ENCODE measurements at regions not wholly inside any gene's neighbourhood (a gene's known extent, or its start where the extent isn't known, plus 50 kb on each side); places are given as distances from the start of the nearest gene placed in this dataset.
A peak's percentile ranks its signal among the peaks of the same experiment; 100 is the strongest.

DNA sequence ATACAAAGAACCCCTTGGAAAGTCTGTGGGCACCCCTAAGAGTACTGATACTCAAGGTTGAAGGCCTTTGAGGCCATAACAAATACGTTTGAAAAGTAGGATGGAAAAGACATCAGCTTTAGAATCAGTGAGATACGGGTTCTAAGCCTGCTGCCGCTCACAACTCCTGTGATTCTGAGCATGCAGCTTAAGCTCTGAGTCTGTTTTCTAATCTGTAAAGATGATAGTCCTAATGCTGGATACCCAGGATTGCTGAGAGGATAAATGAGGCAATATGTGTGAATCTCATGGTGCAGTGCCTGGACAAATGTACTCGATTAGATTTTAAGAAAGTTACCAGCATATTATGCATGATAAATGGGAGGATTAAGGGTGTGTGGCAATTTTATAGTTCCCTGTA is 321.0 kb upstream of the HSF2 start:
- DNase-seq (ENCODE audit: missing footprints) = no peak
- no peak for ATAC-seq
- intact Hi-C loops (cut with DNase I) = no loop called here

DNA sequence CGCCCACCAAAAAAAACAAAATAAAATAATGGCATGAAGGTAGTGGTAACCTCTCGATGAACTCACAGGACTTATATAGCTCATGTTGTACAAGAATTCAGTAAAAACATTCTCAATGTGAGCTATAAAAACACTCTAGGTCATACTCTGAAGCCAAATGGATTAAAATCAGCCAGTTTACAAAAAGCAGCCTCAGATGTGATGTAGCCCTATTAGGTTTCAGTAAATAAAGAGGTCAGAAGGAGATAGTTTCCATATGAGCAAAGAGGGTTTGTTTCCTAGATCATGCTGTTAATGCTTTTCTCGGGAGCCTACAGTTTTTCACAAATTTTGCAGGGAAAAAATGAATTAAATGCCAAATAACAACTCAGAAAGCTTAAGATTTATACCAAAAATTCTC is 319.5 kb upstream of the HSF2 start:
- intact Hi-C loops (cut with DNase I) = no loop called here
- ATAC-seq = no peak
- no peak for DNase-seq (ENCODE audit: missing footprints)

- intact Hi-C loops (cut with DNase I) = no loop called here
- no peak for DNase-seq (ENCODE audit: missing footprints)
- no peak for ATAC-seq
Measured at GRCh38 chr6:122081921-122082320, 317.5 kb upstream of the HSF2 start.

GRCh38 chr6:122082370-122082769 is 317.1 kb upstream of the HSF2 start:
- DNase-seq (ENCODE audit: missing footprints) = no peak
- ATAC-seq = no peak
- intact Hi-C loops (cut with DNase I) = no loop called here

DNA sequence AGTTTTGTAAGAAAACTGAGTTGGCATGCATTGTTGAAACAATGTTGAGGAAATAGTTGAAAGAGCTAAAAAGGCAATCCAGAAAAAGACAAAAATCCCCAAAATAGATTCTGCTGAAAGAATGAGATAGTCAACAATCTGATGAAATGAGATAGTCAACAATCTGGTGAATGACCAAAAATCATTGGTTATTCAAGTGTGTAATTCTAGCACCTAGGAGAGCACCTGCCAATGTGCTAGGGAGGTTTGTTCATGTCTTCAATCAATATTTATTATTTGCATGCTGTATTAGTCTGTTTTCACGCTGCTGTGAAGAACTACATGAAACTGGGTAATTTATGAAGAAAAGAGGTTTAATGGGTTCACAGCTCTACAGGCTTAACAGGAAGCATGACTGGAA is 307.1 kb upstream of the HSF2 start:
- no peak for DNase-seq (ENCODE audit: missing footprints)
- intact Hi-C loops (cut with DNase I) = no loop called here
- ATAC-seq = no peak

DNA sequence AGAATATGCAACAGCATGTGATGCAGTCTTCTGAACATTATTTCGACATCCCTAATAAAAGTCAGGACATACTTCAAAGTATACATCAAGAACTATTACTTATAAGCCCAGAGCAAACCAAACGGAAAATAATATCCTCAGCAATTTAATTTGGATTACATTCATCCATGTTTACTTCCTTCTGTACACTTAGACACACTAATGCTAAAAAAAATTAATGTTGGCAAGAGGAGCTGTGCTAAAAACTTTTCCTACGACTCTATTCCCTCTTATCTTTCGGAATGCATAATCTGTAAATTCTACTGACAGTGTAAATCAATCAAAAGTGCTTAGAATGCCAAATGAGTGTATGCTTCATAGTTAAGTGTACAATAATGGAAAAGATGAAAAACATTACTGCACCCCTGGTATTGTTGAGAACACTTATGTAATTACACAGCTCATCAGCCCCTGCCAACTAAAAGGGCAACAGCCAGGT is 301.2 kb upstream of the HSF2 start:
- ATAC-seq (no peak), DNase-seq (ENCODE audit: missing footprints) (no peak)
- intact Hi-C loops (cut with DNase I) = no loop called here

GRCh38 chr6:122102026-122102425 is 297.4 kb upstream of the HSF2 start:
- intact Hi-C loops (cut with DNase I) = no loop called here
- no peak for ATAC-seq
- no peak for DNase-seq (ENCODE audit: missing footprints)

DNA sequence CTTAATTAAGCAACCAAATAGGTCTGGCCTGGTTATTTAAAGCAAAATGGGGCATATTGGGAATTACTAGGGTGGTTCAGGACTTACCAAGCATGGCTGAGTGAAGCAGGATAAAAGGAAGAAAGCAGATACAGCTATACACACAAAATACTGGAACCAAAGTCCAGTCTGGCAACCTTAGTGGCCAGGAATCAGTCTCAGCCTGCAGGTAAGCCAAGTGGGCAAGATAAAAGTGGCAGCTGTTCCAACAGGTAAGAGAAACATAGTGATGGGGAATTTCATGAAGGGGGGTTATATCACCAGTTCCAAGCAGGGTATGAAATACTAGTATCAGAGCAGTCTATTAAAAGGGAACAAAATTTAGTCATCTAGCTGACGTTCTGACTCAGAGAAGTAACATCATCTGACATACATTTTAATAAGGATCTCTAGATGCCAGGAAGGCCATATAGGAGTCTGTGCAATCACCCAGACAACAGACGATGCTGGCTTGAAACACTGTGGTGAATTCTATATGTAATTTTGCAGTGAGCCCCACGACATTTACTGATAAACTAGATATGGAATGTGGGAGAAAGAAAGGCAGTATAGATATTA is 292.1 kb upstream of the HSF2 start:
- DNase-seq (ENCODE audit: missing footprints) = no peak
- intact Hi-C loops (cut with DNase I) = no loop called here
- no peak for ATAC-seq

GRCh38 chr6:122109075-122109474 is 290.4 kb upstream of the HSF2 start:
- intact Hi-C loops (cut with DNase I) = no loop called here
- peak; percentile 46 for ATAC-seq
- DNase-seq (ENCODE audit: missing footprints) = no peak

- no peak for ATAC-seq
- DNase-seq (ENCODE audit: missing footprints) = no peak
- intact Hi-C loops (cut with DNase I) = loop anchor here (5.0 kb wide), 1 partner anchor 42 kb away; no protein-coding TSS in a partner anchor
Measured at GRCh38 chr6:122114717-122115116, 284.7 kb upstream of the HSF2 start.

DNA sequence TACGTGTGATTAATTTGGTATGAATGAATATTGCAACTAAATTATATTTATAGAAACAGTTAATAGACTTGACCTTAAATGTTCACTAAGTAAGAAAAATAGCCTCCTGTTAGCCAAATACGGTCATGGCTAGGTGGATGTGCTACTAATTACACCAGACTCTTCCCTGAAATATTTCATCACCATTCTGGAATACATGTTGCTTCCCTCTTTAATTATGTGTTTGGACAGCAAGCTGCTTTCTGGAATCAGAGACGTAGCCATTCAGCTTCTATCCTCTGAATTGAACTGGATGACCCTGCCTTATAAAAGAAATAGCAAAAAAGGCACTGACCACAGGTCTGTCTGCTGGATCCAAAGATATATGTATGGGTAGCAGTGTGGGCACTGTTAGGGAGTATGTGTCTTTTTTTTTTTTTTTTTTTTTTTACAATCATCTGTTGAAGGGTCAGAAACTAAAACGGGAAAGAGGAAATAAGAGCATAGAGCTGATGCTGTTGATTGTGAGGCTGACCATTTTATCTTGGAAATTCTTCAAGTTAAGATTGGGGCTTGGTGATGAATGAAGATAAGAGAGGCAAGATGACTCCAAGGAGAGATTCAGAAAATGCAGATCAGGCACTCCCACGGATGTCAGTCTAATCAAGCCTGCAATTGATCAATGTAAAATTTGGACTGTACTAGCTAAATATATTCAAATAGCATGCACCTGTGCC is 283.2 kb upstream of the HSF2 start:
- ATAC-seq (peak; percentile 14), DNase-seq (ENCODE audit: missing footprints) (no peak)
- intact Hi-C loops (cut with DNase I) = no loop called here

- DNase-seq (ENCODE audit: missing footprints) (no peak), ATAC-seq (peak; percentile 81)
- intact Hi-C loops (cut with DNase I) = no loop called here
Measured at GRCh38 chr6:122116835-122117627, 282.4 kb upstream of the HSF2 start.

DNA sequence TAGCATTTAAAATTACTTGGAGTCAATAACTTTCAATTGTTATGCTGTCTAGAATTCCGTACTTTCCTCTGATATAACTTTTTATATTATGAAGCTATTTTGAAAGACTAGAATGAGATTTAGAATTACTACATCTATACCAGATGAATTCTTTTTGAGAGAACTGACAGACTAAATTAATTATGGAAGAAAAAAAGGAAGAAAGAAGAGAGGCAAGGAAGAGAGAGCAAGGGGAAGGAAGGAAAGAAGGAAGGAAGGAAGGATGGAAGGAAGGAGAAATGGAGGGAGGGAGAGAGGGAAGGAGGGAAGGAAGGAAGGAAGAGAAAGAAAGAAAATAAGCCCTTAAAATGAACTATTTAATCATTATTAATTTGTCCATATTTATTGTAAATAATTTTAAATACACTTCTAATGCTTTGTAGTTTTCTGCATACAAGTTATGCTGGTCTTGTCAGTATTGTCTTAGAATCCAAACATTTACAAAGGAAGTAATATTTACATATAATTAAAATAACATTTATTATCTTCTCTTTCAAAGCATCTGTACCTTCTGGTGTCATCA is 280.4 kb upstream of the HSF2 start:
- ATAC-seq (no peak), DNase-seq (ENCODE audit: missing footprints) (no peak)
- intact Hi-C loops (cut with DNase I) = no loop called here

DNA sequence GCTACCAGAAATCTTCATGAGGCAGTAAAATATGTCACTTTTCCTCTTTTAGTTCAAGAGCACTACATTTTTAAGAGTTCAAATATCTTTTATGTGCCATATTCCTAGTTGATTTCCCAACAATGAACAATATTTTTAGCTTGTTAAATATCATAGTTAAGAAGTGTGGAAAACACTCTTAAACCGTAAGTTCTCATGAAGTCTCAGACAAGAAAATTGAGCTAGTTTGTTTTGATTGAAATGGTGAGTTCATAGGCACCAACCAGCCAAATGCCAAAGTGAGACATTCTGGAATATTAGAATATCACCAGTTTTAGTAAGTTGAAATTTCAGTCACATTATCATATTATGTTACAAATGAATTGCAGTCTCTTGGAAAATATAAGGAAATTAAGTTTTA is 277.2 kb upstream of the HSF2 start:
- ATAC-seq = no peak
- intact Hi-C loops (cut with DNase I) = loop anchor here (10.0 kb wide), 1 partner anchor 87 kb away; no protein-coding TSS in a partner anchor
- no peak for DNase-seq (ENCODE audit: missing footprints)

- no peak for ATAC-seq
- no peak for DNase-seq (ENCODE audit: missing footprints)
- intact Hi-C loops (cut with DNase I) = loop anchor here (10.0 kb wide), 1 partner anchor 88 kb away; no protein-coding TSS in a partner anchor
Measured at GRCh38 chr6:122122686-122123085, 276.8 kb upstream of the HSF2 start.

- no peak for ATAC-seq
- intact Hi-C loops (cut with DNase I) = loop anchor here (5.0 to 10.0 kb wide), 6 partner anchors 52 to 1512 kb away; partner anchors contain the start of gene TRDN
- no peak for DNase-seq (ENCODE audit: missing footprints)
Measured at GRCh38 chr6:122124908-122125307, 274.5 kb upstream of the HSF2 start.

DNA sequence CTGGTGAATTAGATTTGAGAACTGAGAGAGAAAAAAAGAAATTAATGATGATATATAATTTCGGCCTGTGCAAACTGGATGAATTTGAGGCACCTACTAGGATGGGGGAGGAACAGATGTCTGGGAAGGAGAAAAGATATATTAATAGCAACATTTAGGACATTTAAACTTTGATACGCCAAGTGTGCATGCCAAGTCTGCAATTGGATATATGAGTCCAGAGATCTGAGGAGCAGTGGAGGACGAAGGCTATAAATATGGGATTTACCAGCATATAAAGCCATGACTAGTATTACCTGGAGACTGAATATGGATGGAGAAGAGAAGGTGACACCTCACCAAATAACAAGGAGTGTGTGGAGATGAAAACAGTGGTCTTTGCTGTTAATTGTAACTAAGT is 272.6 kb upstream of the HSF2 start:
- DNase-seq (ENCODE audit: missing footprints) (no peak), ATAC-seq (peak; percentile 40)
- intact Hi-C loops (cut with DNase I) = loop anchor here (5.0 to 10.0 kb wide), 6 partner anchors 50 to 1510 kb away; partner anchors contain the start of gene TRDN

- intact Hi-C loops (cut with DNase I) = loop anchor here (1.0 to 10.0 kb wide), 8 partner anchors 49 to 1509 kb away; partner anchors contain the start of gene TRDN
- DNase-seq (ENCODE audit: missing footprints) (no peak), ATAC-seq (peak; percentile 81)
Measured at GRCh38 chr6:122128445-122128844, 271.0 kb upstream of the HSF2 start.
